Peyer's patch (tissue), 4 donors: ENCODE measurements at regions not wholly inside any gene's neighbourhood (a gene's known extent, or its start where the extent isn't known, plus 50 kb on each side); places are given as distances from the start of the nearest gene placed in this dataset.

Experiments used
- DNase-seq, 3 donors: peaks; one replicate each; pipeline ENCODE4 v3.0.0-alpha.2; 2017 to 2019
- H3K27ac ChIP-seq, 4 donors: fragments of 200-600 bp; sonication (generic); one replicate each; pipeline ENCODE4 v1.5.1; 2016 to 2019
- H3K27me3 ChIP-seq, 2 donors: fragments of 200-600 bp; sonication (generic); one replicate each; pipeline ENCODE4 v1.5.1; 2019
- H3K36me3 ChIP-seq, 3 donors: fragments of 200-600 bp; sonication (generic); one replicate each; pipeline ENCODE4 v1.5.1; 2016 to 2019
- H3K4me1 ChIP-seq, 4 donors: fragments of 200-600 bp; sonication (generic); one replicate each; pipeline ENCODE4 v1.5.1; 2016 to 2019
- H3K4me3 ChIP-seq, 4 donors: fragments of 200-600 bp; sonication (generic); 1 replicate in 3 of 4; 2 replicates in 1 of 4; pipeline ENCODE4 v1.5.1; 2016 to 2019; ENCODE audit warnings: mild to moderate bottlenecking in 1 of 4
- H3K9me3 ChIP-seq, 4 donors: fragments of 200-600 bp; sonication (generic); one replicate each; pipeline ENCODE4 v1.5.1; 2016 to 2019; ENCODE audit warnings: mild to moderate bottlenecking in 1 of 4
- POLR2A ChIP-seq, 2 donors: fragments of 450-650 bp; IDR thresholded peaks; one replicate each; pipeline ENCODE4 v1.5.1; 2017; ENCODE audit warnings: antibody characterized with exemption in 2 of 2, mild to moderate bottlenecking in 2 of 2, moderate library complexity in 2 of 2
- TF ChIP-seq, protein P1 (sequence below), 6 experiments: fragments of 450-650 bp in 4 of 6; fragments of 200-600 bp in 2 of 6; sonication (generic) in 1 of 6; IDR thresholded peaks; one replicate each; pipeline ENCODE4 v1.5.1; 2017 to 2019; ENCODE audit warnings: antibody characterized with exemption in 6 of 6, mild to moderate bottlenecking in 3 of 6, moderate library complexity in 1 of 6

DNA sequence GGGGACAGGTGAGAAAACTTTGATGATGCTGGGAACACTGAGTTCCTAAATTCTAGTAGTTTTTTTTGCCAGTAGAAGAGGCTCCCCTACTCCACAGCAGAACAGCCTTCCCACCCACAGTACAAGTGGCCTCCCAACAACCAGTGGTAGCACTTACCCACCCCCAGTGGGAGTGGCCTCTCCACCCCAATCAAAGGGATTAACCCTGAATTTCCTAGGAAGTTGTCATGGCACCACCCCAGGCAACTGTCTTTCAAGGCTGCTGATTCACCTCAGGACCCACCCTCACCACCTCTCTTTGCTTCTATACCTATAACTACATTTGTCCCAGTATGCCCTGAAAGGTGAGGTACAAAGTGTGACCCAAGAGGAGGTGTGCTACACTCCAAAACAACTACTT is 81.4 kb upstream of the PRDX6 start:
- Histone ChIP-seq H3K4me1 (no peaks in the 10 kb centered on the region), H3K4me3 (no peak overlapping the region), H3K27me3 (no peaks in the 10 kb centered on the region), H3K27ac (no peak overlapping the region), H3K9me3 (no peaks in the 10 kb centered on the region), H3K36me3 (no peaks in the 10 kb centered on the region)
- no peak for DNase-seq
- TF ChIP-seq, protein P1, sequence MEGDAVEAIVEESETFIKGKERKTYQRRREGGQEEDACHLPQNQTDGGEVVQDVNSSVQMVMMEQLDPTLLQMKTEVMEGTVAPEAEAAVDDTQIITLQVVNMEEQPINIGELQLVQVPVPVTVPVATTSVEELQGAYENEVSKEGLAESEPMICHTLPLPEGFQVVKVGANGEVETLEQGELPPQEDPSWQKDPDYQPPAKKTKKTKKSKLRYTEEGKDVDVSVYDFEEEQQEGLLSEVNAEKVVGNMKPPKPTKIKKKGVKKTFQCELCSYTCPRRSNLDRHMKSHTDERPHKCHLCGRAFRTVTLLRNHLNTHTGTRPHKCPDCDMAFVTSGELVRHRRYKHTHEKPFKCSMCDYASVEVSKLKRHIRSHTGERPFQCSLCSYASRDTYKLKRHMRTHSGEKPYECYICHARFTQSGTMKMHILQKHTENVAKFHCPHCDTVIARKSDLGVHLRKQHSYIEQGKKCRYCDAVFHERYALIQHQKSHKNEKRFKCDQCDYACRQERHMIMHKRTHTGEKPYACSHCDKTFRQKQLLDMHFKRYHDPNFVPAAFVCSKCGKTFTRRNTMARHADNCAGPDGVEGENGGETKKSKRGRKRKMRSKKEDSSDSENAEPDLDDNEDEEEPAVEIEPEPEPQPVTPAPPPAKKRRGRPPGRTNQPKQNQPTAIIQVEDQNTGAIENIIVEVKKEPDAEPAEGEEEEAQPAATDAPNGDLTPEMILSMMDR (IDR thresholded peaks at IDR 0.05): no peak
- TF ChIP-seq POLR2A (IDR thresholded peaks at IDR 0.05): no peak

DNA sequence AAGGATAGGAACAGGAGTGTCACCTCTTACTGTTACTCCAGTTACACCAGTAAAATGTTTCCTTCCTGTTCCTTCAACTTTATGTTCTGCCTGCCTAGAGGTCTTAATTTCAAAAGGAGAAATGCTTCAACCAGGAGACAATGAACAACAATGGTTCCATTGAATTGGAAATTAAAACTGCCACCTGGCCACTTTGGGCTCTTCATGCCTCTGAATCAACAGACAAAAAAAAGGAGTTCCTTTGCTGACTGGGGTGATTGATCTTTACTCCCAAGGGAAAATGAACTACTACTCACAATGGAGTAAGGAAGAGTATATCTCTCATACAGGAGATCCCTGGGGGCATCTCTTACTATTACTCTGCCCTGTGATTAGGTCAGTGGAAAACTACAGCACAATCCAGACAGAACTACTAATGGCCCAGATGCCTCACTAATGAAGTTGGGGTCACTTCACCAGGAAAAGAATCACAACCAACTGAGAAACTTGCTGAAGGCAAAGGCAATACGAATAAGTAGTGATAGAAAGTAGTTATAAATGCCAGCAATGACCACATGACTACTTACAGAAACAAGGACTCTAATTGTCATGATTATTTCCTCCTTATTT is 76.6 kb upstream of the PRDX6 start:
- H3K4me3 ChIP-seq: no peak overlapping the region
- H3K4me1 ChIP-seq: no peaks in the 10 kb centered on the region
- no peaks in the 10 kb centered on the region for H3K36me3 ChIP-seq
- no peaks in the 10 kb centered on the region for H3K27me3 ChIP-seq
- H3K9me3 ChIP-seq: no peaks in the 10 kb centered on the region
- H3K27ac ChIP-seq: no peak overlapping the region
- DNase-seq: no peak
- TF ChIP-seq, protein P1 (IDR thresholded peaks at IDR 0.05): no peak
- no peak for TF ChIP-seq POLR2A (IDR thresholded peaks at IDR 0.05)

DNA sequence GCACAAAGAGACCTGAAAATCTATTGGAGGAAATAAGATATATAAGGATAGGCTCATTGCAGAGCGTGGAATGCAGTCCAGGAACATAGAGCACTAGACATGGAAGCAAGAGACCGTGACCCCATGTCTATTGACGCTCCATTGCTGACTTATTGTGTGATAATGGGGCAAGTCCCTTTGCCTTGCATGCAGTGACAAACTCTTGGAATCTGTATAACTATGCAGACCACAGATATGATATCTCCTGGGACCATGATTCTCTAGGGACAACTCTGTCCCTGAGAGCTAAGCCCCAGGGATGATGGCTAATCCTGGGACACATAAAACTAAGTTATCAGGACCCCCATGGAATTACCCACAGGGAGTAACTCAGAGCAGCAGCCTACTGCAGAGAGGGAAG is 73.1 kb upstream of the PRDX6 start:
- peaks cover 0 to 8% (median 0%) of the 10 kb centered on the region in 4 donors for H3K4me1 ChIP-seq
- H3K4me3 ChIP-seq: no peak overlapping the region
- no peaks in the 10 kb centered on the region for H3K27me3 ChIP-seq
- TF ChIP-seq, protein P1 (IDR thresholded peaks at IDR 0.05): no peak
- TF ChIP-seq POLR2A (IDR thresholded peaks at IDR 0.05): no peak
- no peaks in the 10 kb centered on the region for H3K9me3 ChIP-seq
- no peaks in the 10 kb centered on the region for H3K36me3 ChIP-seq
- DNase-seq: no peak
- H3K27ac ChIP-seq: no peak overlapping the region

DNA sequence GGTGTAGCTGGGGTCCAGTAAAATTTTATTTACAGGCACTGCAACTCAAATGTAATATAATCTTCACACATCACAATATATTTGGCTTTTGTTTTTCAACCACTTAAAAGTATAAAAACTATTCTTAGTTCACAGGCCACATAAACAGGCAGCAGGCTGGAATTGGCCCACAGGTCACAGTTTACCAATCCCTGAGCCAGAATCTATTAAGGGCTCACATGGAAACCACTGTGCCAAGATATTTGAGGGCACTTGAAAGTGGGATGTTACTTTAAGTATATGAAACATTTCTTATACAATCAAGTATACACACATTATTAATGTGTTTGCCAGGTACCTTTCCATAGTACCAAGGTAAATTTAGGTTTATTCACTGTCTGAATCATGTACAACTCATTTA is 71.9 kb upstream of the PRDX6 start:
- TF ChIP-seq POLR2A (IDR thresholded peaks at IDR 0.05): no peak
- TF ChIP-seq, protein P1 (IDR thresholded peaks at IDR 0.05): no peak
- Histone ChIP-seq H3K4me1 (peaks cover 0 to 8% (median 3%) of the 10 kb centered on the region in 4 donors), H3K36me3 (no peaks in the 10 kb centered on the region), H3K27ac (no peak overlapping the region), H3K9me3 (no peaks in the 10 kb centered on the region), H3K27me3 (no peaks in the 10 kb centered on the region), H3K4me3 (no peak overlapping the region)
- no peak for DNase-seq

DNA sequence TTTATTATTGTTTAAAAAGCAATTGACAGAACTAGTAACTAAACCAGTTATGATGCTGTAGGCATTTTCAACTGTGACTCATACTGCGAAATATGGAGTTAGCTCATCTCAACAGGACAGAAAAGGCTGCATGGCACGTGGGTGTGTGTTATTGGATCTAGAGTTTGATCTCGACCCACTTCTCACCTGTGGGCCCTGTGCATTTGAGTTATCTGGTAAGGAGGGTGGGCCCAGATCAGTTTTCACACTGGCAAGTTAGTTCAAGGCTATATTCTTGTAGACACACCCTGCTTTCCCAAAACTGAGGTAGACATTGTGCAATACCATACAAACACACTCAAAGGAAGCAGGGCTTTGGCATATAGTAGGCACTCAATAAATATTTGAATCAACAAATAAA is 71.3 kb upstream of the PRDX6 start:
- DNase-seq: no peak
- H3K4me1 ChIP-seq: peaks cover 0 to 11% (median 4%) of the 10 kb centered on the region in 4 donors
- no peak overlapping the region for H3K27ac ChIP-seq
- H3K9me3 ChIP-seq: no peaks in the 10 kb centered on the region
- no peak overlapping the region for H3K4me3 ChIP-seq
- no peaks in the 10 kb centered on the region for H3K27me3 ChIP-seq
- H3K36me3 ChIP-seq: no peaks in the 10 kb centered on the region
- TF ChIP-seq, protein P1 (IDR thresholded peaks at IDR 0.05): no peak
- no peak for TF ChIP-seq POLR2A (IDR thresholded peaks at IDR 0.05)
